B cell (primary cell): ENCODE measurements at regions not wholly inside any gene's neighbourhood (a gene's known extent, or its start where the extent isn't known, plus 50 kb on each side); places are given as distances from the start of the nearest gene placed in this dataset.

Source experiments
- EZH2 ChIP-seq: IDR thresholded peaks from 2 replicates; pipeline ENCODE4 v1.6.1; 2012; ENCODE audit warnings: borderline replicate concordance, low read depth, mild to moderate bottlenecking, moderate library complexity, low read length; ENCODE audit not compliant: insufficient read depth, poor library complexity, severe bottlenecking
- TF ChIP-seq, protein P1 (sequence below): fragments of 200-600 bp; IDR thresholded peaks from one replicate; pipeline ENCODE4 v1.8.0; 2022; ENCODE audit warnings: antibody characterized with exemption, mild to moderate bottlenecking

DNA sequence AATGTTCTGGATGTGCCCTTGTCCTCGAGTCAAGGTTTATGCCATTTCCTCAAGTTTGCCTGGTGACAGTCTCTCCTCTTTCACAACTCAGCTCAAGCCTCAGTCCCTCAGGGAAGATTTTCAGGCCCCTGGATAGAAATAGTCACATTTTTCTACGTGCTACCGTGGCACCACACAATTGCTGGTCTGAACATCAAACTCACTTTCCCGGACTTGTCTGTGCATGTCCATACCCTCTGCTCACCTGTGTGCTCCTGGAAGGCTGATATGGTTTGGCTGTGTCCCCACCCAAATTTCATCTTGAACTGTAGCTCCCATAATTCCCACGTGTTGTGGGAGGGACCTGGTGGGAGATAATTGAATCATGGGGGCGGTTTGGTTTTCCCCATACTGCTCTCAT, 129.7 kb downstream of the HS3ST1 start:
- TF ChIP-seq, protein P1, sequence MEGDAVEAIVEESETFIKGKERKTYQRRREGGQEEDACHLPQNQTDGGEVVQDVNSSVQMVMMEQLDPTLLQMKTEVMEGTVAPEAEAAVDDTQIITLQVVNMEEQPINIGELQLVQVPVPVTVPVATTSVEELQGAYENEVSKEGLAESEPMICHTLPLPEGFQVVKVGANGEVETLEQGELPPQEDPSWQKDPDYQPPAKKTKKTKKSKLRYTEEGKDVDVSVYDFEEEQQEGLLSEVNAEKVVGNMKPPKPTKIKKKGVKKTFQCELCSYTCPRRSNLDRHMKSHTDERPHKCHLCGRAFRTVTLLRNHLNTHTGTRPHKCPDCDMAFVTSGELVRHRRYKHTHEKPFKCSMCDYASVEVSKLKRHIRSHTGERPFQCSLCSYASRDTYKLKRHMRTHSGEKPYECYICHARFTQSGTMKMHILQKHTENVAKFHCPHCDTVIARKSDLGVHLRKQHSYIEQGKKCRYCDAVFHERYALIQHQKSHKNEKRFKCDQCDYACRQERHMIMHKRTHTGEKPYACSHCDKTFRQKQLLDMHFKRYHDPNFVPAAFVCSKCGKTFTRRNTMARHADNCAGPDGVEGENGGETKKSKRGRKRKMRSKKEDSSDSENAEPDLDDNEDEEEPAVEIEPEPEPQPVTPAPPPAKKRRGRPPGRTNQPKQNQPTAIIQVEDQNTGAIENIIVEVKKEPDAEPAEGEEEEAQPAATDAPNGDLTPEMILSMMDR: no peak
- no peak for TF ChIP-seq EZH2
